ENCODE measurements at regions not wholly inside any gene's neighbourhood (a gene's known extent, or its start where the extent isn't known, plus 50 kb on each side); places are given as distances from the start of the nearest gene placed in this dataset.

DNA sequence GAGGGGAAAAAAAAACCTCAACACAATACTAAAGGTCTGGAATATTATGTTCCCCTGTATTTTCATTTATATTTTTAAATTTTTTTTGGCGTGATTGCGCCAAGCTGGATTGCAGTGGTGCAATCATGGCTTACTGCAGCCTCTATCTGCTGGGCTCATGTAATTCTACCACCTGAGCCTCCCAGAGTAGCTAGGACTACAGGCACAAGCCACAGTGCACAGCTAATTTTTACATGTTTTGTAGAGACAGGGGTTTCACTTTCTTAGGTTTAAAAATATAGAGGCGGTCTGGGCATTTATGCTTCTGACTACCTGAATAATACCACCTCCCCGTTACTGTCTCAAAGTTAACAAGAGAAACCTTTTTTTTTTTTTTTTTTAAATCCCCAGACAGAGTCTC is 51.1 kb upstream of the MAP4 start:
- TF ChIP-seq GATA1 (IDR thresholded peaks at IDR 0.05; ENCODE audit: low read depth, low read length) (no peak), POLR2A (IDR thresholded peaks at IDR 0.05; ENCODE audit: low read length) (no peak)
- no peak for DNase-seq

Data from erythroblast (primary cell).